Activated CD4-positive, alpha-beta memory T cell treated with anti-CD3 and anti-CD28 coated beads, Interleukin-2, amount 10 ng/mL, durations not matched to agents 7 days and 5 days (primary cell): ENCODE measurements at regions not wholly inside any gene's neighbourhood (a gene's known extent, or its start where the extent isn't known, plus 50 kb on each side); places are given as distances from the start of the nearest gene placed in this dataset.

Source experiments
- CTCF ChIA-PET: fragments of 350-600 bp; sonication (Branson Sonifier 250); formaldehyde crosslinking; loops from one replicate; lab custom pipeline; 2021; ENCODE audit warnings: antibody characterized with exemption, inconsistent platforms; lab: Charles Lee
- POLR2A ChIA-PET: fragments of 350-600 bp; sonication (Branson Sonifier 250); formaldehyde crosslinking; loops from one replicate; lab custom pipeline; 2021; ENCODE audit warnings: antibody characterized with exemption; lab: Charles Lee
- DNase-seq: peaks from one replicate; pipeline ENCODE4 v3.0.0-alpha.2; 2020
- H3K27ac Mint-ChIP-seq: one replicate; pipeline ENCODE4 v1.8.0; 2021; ENCODE audit warnings: mild to moderate bottlenecking, mixed read lengths
- H3K27me3 Mint-ChIP-seq: one replicate; pipeline ENCODE4 v1.8.0; 2021; ENCODE audit warnings: mixed read lengths
- H3K36me3 Mint-ChIP-seq: one replicate; pipeline ENCODE4 v1.8.0; 2021; ENCODE audit warnings: low read depth, mixed read lengths
- H3K4me1 Mint-ChIP-seq: one replicate; pipeline ENCODE4 v1.8.0; 2021; ENCODE audit warnings: mixed read lengths
- H3K4me3 Mint-ChIP-seq: one replicate; pipeline ENCODE4 v1.8.0; 2021; ENCODE audit warnings: mild to moderate bottlenecking, mixed read lengths
- H3K9me3 Mint-ChIP-seq: one replicate; pipeline ENCODE4 v1.8.0; 2021; ENCODE audit warnings: mixed read lengths

DNA sequence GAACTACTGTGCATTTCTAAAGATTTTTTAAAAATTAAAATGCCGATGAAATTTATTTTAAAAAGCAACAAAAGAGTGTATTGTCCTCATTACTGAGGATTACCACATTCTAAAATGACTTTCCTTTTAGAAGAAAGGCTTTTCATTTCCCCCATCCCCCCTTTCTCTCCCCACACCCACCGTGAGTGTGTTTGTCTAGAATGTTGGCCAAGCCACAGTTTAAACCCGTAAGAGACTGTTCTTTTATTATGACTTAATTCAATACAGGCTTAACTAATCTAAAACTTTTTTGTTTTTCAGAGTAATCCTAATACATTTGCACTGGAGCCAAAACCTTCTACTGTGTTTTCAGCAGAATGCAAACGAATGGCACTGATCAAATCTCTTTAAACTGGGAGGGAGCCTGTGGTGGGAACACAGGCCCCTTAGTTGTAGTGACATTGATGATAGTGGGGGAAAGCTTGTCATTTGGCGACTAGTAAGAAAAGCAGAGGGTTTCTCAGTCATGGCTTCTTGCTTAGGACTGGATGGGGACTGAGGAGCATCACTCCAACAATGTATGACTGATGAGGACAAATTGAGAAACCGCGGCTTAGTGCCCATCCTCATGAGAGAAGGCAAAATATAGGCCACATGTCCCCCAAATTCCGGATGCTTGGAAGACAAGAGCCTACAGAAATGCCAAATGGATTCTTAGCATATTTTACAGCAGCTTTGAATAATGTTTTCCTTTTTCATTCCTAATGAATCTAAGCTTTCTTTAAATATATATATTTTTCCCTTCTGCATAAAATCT is 154.0 kb upstream of the SMIM21 start:
- Mint-ChIP-seq H3K36me3 (no peaks in the 10 kb centered on the region), H3K4me1 (no peaks in the 10 kb centered on the region), H3K4me3 (no peak overlapping the region), H3K9me3 (no peaks in the 10 kb centered on the region), H3K27ac (no peak overlapping the region), H3K27me3 (no peaks in the 10 kb centered on the region)
- ChIA-PET CTCF (no interaction called here), POLR2A (no interaction called here)
- no peak for DNase-seq

DNA sequence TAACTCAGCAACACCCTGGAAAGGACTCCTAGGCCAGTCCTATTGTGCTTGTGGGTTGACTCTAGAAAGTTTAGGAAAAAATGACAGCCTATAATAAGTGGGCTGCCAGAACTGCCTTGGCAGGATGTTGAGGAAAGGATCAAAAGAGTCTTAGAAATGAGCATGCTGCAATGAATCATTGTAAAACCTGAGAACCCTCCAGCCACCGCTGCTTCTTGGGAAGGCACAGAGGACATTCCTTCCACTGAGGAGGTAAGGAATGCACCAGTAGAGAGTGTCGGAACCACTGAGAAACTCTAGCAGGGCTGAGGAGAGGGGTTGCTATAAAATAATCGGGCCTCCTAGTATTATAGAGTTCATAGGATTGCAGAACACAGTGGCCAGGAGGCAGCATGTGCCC is 146.7 kb upstream of the SMIM21 start:
- Mint-ChIP-seq H3K4me3 (no peak overlapping the region), H3K27me3 (no peaks in the 10 kb centered on the region), H3K36me3 (no peaks in the 10 kb centered on the region), H3K9me3 (no peaks in the 10 kb centered on the region), H3K27ac (no peak overlapping the region), H3K4me1 (no peaks in the 10 kb centered on the region)
- DNase-seq = no peak
- ChIA-PET POLR2A (no interaction called here), CTCF (no interaction called here)

- no peaks in the 10 kb centered on the region for H3K4me1 Mint-ChIP-seq
- POLR2A ChIA-PET = no interaction called here
Measured at GRCh38 chr18:75563150-75563549, 135.6 kb upstream of the SMIM21 start.

DNA sequence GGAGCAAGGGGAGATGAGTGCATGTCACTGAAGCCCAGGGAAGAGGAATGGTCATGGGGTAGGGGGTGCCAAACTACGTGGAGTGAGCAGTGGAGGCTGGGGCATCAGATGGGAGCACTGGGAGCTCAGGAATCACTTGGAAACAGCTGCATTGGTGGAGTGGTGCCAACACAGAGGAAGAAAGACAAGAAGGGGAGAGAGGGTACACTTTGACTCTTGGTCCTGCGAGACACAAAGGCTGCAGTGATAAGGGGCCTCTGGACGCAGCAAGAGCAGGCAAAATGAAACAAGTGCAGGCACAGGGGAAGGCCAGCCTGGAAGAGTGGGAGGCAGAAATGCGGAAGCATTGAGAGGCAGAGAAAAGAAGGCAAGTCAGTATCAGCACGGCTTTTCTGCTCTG is 134.7 kb upstream of the SMIM21 start:
- H3K4me1 Mint-ChIP-seq = no peaks in the 10 kb centered on the region
- no peak overlapping the region for H3K4me3 Mint-ChIP-seq
- no peak for DNase-seq
- POLR2A ChIA-PET = no interaction called here
- H3K9me3 Mint-ChIP-seq = no peaks in the 10 kb centered on the region
- no peaks in the 10 kb centered on the region for H3K36me3 Mint-ChIP-seq
- H3K27me3 Mint-ChIP-seq = no peaks in the 10 kb centered on the region
- CTCF ChIA-PET = no interaction called here
- H3K27ac Mint-ChIP-seq = no peak overlapping the region

More at GRCh38 chr18:75563150-75563549, 135.6 kb upstream of the SMIM21 start:
- Mint-ChIP-seq H3K27ac (no peak overlapping the region), H3K36me3 (no peaks in the 10 kb centered on the region), H3K4me3 (no peak overlapping the region), H3K9me3 (no peaks in the 10 kb centered on the region), H3K27me3 (no peaks in the 10 kb centered on the region)
- DNase-seq = no peak
- CTCF ChIA-PET = no interaction called here

- CTCF ChIA-PET = no interaction called here
- POLR2A ChIA-PET = no interaction called here
- DNase-seq = no peak
- H3K4me1 Mint-ChIP-seq = no peaks in the 10 kb centered on the region
- H3K4me3 Mint-ChIP-seq = no peak overlapping the region
- H3K27ac Mint-ChIP-seq = no peak overlapping the region
- no peaks in the 10 kb centered on the region for H3K27me3 Mint-ChIP-seq
- H3K9me3 Mint-ChIP-seq = no peaks in the 10 kb centered on the region
- no peaks in the 10 kb centered on the region for H3K36me3 Mint-ChIP-seq
Measured at GRCh38 chr18:75558790-75559189, 131.3 kb upstream of the SMIM21 start.

- CTCF ChIA-PET = no interaction called here
- DNase-seq = no peak
- no peaks in the 10 kb centered on the region for H3K4me1 Mint-ChIP-seq
- POLR2A ChIA-PET = no interaction called here
- peaks cover 3% of the 10 kb centered on the region for H3K27me3 Mint-ChIP-seq
- no peaks in the 10 kb centered on the region for H3K36me3 Mint-ChIP-seq
- no peak overlapping the region for H3K4me3 Mint-ChIP-seq
- H3K27ac Mint-ChIP-seq = no peak overlapping the region
- H3K9me3 Mint-ChIP-seq = no peaks in the 10 kb centered on the region
Measured at GRCh38 chr18:75556841-75557240, 129.3 kb upstream of the SMIM21 start.

- Mint-ChIP-seq H3K36me3 (no peaks in the 10 kb centered on the region), H3K27ac (no peak overlapping the region), H3K9me3 (no peaks in the 10 kb centered on the region), H3K27me3 (peaks cover 3% of the 10 kb centered on the region), H3K4me1 (no peaks in the 10 kb centered on the region), H3K4me3 (no peak overlapping the region)
- POLR2A ChIA-PET = no interaction called here
- DNase-seq = no peak
- CTCF ChIA-PET = no interaction called here
Measured at GRCh38 chr18:75554644-75555185, 127.2 kb upstream of the SMIM21 start.

DNA sequence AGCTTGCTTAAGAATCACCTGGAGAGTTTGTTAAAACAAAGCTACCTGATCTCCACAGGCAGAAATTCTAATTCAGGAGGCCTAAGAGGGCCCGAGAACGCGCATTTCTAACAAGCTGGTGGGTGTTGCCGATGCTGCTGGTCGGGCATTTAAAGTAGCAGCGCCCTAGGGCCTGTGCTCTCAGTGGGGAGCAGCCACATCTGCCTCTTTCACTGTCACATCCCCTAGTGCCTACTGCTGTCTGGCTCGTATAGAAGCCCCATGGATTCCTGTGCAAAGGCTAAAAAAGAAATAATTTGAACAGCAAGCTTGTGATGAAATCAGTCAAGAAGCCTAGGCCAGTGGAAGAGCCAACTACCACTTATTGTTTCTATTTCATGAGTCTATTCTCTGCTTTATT is 126.7 kb upstream of the SMIM21 start:
- ChIA-PET POLR2A (no interaction called here), CTCF (no interaction called here)
- Mint-ChIP-seq H3K27ac (no peak overlapping the region), H3K4me1 (no peaks in the 10 kb centered on the region), H3K36me3 (no peaks in the 10 kb centered on the region), H3K4me3 (no peak overlapping the region), H3K27me3 (peaks cover 3% of the 10 kb centered on the region), H3K9me3 (no peaks in the 10 kb centered on the region)
- no peak for DNase-seq

DNA sequence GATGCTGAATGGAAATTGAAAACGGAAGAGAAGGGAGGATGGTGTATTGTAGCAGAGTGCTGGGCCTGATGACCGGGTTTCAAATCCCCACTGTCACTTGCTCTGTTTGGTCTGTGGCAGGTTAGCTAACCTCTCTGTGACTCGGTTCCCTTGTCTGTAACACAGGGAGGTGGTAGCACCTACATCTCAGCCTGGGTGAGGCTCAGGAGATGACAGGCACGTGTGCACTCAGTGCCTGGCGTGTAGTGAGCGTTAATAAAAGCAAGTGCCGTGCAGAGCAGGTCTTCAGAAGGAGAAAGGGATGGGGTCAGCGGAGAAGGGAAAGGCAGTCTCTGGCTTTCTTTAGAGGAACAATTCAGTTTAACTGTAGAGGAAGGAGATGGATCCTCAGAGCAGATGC is 125.5 kb upstream of the SMIM21 start:
- Mint-ChIP-seq H3K36me3 (no peaks in the 10 kb centered on the region), H3K4me3 (no peak overlapping the region), H3K27ac (no peak overlapping the region), H3K4me1 (peaks cover 1% of the 10 kb centered on the region), H3K27me3 (peaks cover 3% of the 10 kb centered on the region), H3K9me3 (no peaks in the 10 kb centered on the region)
- POLR2A ChIA-PET = no interaction called here
- CTCF ChIA-PET = no interaction called here
- no peak for DNase-seq

DNA sequence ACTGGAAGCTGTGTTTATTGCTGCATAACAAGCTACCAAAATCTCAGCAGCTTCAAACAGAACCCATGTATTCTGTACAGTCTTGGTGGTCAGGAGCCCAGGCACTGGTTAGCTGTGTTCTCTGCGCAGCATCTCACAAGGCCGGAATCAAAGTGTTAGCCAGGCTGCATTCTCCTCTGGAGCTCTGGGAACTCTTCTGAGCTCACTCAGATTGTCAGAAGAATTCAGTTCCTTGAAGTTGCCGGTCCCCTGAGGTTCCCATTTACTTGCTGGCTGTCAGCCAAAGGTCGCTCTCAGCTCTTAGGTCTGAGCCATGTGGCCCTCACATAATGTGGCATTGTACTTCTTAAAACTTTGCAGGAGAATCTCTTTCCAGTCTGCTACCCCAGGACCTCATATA is 123.6 kb upstream of the SMIM21 start:
- no peaks in the 10 kb centered on the region for H3K36me3 Mint-ChIP-seq
- H3K4me1 Mint-ChIP-seq = peaks cover 1% of the 10 kb centered on the region
- CTCF ChIA-PET = no interaction called here

GRCh38 chr18:75548353-75548905 is 120.9 kb upstream of the SMIM21 start:
- Mint-ChIP-seq H3K27ac (no peak overlapping the region), H3K4me3 (no peak overlapping the region), H3K36me3 (no peaks in the 10 kb centered on the region), H3K27me3 (peaks cover 3% of the 10 kb centered on the region), H3K9me3 (no peaks in the 10 kb centered on the region), H3K4me1 (peaks cover 1% of the 10 kb centered on the region)
- no peak for DNase-seq
- ChIA-PET POLR2A (no interaction called here), CTCF (no interaction called here)

More for the DNA sequence above, 123.6 kb upstream of the SMIM21 start:
- Mint-ChIP-seq H3K4me3 (no peak overlapping the region), H3K27me3 (peaks cover 3% of the 10 kb centered on the region), H3K9me3 (no peaks in the 10 kb centered on the region), H3K27ac (no peak overlapping the region)
- POLR2A ChIA-PET = no interaction called here
- no peak for DNase-seq

DNA sequence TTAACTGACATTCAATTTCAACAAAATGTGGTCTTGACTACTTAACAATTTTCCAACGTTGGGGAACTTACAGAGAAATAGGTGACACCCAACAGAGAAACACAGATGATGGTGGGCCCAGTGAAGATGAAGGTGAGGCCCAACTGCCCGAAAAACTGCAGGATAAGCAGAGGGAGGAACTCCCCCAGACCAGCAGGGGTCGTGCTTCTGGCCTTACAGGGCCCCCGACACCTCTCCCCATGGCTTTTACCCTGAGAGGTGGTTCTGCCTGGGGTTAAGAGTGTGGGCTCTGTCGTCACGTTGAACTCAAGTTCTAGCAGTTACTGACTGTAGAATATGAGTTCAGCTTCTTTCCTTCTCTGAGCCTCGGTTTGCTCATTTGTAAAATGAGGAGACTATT is 119.5 kb upstream of the SMIM21 start:
- no peaks in the 10 kb centered on the region for H3K9me3 Mint-ChIP-seq

GRCh38 chr18:75545189-75545588 is 117.7 kb upstream of the SMIM21 start:
- Mint-ChIP-seq H3K4me1 (peaks cover 1% of the 10 kb centered on the region), H3K27me3 (peaks cover 5% of the 10 kb centered on the region), H3K27ac (no peak overlapping the region), H3K36me3 (no peaks in the 10 kb centered on the region), H3K4me3 (no peak overlapping the region), H3K9me3 (no peaks in the 10 kb centered on the region)
- CTCF ChIA-PET = no interaction called here
- POLR2A ChIA-PET = no interaction called here
- no peak for DNase-seq

More for the DNA sequence above, 119.5 kb upstream of the SMIM21 start:
- Mint-ChIP-seq H3K4me3 (no peak overlapping the region), H3K36me3 (no peaks in the 10 kb centered on the region), H3K4me1 (peaks cover 1% of the 10 kb centered on the region), H3K27ac (no peak overlapping the region), H3K27me3 (no peaks in the 10 kb centered on the region)
- ChIA-PET CTCF (no interaction called here), POLR2A (no interaction called here)
- no peak for DNase-seq

- H3K27me3 Mint-ChIP-seq = peaks cover 5% of the 10 kb centered on the region
- no peak overlapping the region for H3K4me3 Mint-ChIP-seq
- ChIA-PET POLR2A (no interaction called here), CTCF (no interaction called here)
- peaks cover 1% of the 10 kb centered on the region for H3K4me1 Mint-ChIP-seq
- no peak for DNase-seq
- no peaks in the 10 kb centered on the region for H3K36me3 Mint-ChIP-seq
- no peaks in the 10 kb centered on the region for H3K9me3 Mint-ChIP-seq
- H3K27ac Mint-ChIP-seq = no peak overlapping the region
Measured at GRCh38 chr18:75544496-75544895, 117.0 kb upstream of the SMIM21 start.
